ENCODE measurements at regions not wholly inside any gene's neighbourhood (a gene's known extent, or its start where the extent isn't known, plus 50 kb on each side); places are given as distances from the start of the nearest gene placed in this dataset.

DNA sequence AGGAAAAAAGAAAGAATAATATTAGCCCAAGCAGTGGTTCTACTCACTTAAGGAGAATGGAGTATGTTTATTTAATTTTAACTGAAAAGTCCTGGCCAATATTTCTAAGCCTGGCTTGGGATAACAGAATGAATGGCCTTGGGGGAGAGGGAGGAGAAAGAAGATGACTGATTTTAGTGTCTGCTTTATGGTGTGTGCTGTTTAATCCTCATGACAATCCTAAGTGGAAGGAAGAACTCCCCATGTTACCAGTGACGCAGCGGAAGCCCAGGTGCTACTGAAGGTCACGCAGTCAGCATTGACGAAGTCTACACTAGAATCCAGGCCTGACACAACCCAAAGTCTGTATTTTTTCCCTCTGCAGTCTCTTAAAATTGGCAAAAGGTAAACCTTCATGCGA, 50.5 kb downstream of the PALM2AKAP2 start:
- TF ChIP-seq POLR2A (IDR thresholded peaks at IDR 0.05; ENCODE audit: low read length) (no peak), GATA1 (IDR thresholded peaks at IDR 0.05; ENCODE audit: low read depth, low read length) (no peak)
- DNase-seq = no peak

GRCh38 chr9:109831998-109832658, 52.1 kb downstream of the PALM2AKAP2 start:
- no peak for DNase-seq
- no peak for TF ChIP-seq POLR2A (IDR thresholded peaks at IDR 0.05; ENCODE audit: low read length)
- TF ChIP-seq GATA1 (IDR thresholded peaks at IDR 0.05; ENCODE audit: low read depth, low read length) = no peak

DNA sequence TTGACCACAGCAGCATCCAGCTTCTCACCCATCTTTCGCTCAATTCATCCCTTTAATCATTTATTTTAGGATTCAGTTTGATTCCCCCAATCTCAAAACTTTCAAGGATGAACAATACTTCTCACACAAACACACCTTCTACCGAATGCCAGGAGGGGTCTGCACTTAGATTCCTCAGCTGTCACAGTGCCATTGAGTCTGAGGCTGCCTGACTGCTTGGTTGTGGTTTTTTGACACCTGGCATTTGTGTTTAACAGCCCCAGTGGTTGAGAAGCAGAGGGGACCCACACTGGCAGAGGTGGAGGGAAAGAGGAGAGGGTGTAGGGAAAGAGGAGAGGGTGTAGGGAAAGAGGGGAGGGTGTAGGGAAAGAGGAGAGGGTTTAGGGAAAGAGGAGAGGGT, 54.9 kb downstream of the PALM2AKAP2 start:
- TF ChIP-seq POLR2A (IDR thresholded peaks at IDR 0.05; ENCODE audit: low read length) (no peak), GATA1 (IDR thresholded peaks at IDR 0.05; ENCODE audit: low read depth, low read length) (no peak)
- no peak for DNase-seq

- TF ChIP-seq GATA1 (IDR thresholded peaks at IDR 0.05; ENCODE audit: low read depth, low read length) (no peak), POLR2A (IDR thresholded peaks at IDR 0.05; ENCODE audit: low read length) (no peak)
- no peak for DNase-seq
These were observed 63.6 kb downstream of the PALM2AKAP2 start for GRCh38 chr9:109843641-109844040.

DNA sequence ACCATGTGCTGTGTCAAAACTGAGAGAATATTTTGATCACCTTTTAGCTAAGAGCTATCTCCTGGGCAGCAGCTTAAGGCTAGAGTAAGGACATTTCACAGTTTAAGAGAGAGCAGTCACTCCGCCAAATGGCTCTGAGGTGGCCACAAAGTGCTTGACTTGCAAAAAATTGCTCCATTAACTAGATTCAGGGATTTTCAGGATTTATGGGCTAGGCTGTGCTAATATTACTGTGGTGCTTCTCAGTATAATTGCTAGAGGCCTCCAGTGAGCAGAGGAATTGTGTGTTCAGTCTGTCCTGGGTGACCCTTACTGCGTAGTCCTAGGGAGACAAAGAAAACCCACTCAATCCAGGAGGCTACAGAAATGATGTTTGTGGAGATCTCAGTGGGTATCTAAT, 65.2 kb downstream of the PALM2AKAP2 start:
- TF ChIP-seq POLR2A (IDR thresholded peaks at IDR 0.05; ENCODE audit: low read length) = no peak
- TF ChIP-seq GATA1 (IDR thresholded peaks at IDR 0.05; ENCODE audit: low read depth, low read length) = no peak
- no peak for DNase-seq

GRCh38 chr9:109846776-109847175, 66.8 kb downstream of the PALM2AKAP2 start:
- DNase-seq = no peak
- TF ChIP-seq POLR2A (IDR thresholded peaks at IDR 0.05; ENCODE audit: low read length) (no peak), GATA1 (IDR thresholded peaks at IDR 0.05; ENCODE audit: low read depth, low read length) (no peak)

DNA sequence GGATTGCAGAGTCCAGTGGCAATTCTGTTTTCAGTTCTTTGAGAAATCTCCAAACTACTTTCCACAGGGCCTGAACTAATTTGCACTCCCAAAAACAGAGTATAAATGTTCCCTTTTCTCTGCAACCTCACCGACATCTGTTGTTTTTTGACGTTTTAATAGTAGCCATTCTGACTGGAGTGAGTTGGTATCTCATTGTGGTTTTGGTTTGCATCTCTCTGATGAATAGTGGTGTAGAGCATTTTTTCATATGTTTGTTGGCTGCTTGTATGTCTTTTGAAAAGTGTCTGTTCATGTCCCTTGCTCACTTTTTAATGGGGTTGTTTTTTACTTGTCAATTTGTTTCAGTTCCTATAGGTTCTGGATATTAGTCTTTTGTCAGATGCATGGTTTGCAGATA, 72.6 kb downstream of the PALM2AKAP2 start:
- no peak for DNase-seq
- no peak for TF ChIP-seq GATA1 (IDR thresholded peaks at IDR 0.05; ENCODE audit: low read depth, low read length)

- TF ChIP-seq POLR2A (IDR thresholded peaks at IDR 0.05; ENCODE audit: low read length) (no peak), GATA1 (IDR thresholded peaks at IDR 0.05; ENCODE audit: low read depth, low read length) (no peak)
These were observed 75.5 kb downstream of the PALM2AKAP2 start for GRCh38 chr9:109855540-109855939.

DNA sequence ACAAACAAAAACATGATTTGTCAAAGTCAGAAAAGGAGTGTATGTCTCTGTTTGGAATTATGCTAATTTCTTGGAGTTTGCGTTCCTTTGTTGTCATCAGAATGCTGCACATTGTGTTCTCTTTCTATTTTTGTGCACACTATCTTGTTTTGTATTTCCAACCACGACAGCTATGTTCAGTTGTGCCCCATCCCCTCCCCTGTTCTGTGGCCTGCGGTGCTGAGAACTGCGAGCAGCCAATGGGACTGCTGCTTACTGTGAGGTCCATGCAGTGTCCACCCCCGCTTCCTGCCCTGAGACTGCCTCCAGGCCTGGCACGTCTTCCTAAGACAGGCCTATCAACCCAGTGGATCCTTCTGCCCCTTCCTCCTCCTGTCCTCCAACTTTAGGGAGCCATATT, 76.8 kb downstream of the PALM2AKAP2 start:
- DNase-seq = no peak
- TF ChIP-seq GATA1 (IDR thresholded peaks at IDR 0.05; ENCODE audit: low read depth, low read length) (no peak), POLR2A (IDR thresholded peaks at IDR 0.05; ENCODE audit: low read length) (no peak)

More at GRCh38 chr9:109855540-109855939, 75.5 kb downstream of the PALM2AKAP2 start:
- no peak for DNase-seq

DNA sequence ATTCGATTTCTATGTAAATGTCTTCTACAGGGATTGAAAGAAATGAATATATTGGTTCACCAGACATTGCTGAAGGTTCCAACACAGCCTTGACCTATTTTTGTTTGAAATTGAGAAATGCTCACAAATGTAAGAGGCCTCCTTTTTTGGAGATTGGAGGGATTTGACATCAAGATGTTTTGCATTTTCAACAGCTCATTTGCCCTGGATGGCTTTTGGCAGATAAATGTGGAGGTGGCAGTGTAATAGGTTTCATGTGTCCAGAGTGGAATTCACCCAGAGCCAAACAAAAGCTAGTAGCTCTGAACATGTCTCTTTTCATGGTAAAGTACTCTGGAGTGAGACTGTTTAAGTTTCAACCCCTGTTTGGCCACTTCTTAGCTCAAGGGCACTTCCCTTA, 77.3 kb downstream of the PALM2AKAP2 start:
- TF ChIP-seq GATA1 (IDR thresholded peaks at IDR 0.05; ENCODE audit: low read depth, low read length) (no peak), POLR2A (IDR thresholded peaks at IDR 0.05; ENCODE audit: low read length) (no peak)
- DNase-seq = no peak

DNA sequence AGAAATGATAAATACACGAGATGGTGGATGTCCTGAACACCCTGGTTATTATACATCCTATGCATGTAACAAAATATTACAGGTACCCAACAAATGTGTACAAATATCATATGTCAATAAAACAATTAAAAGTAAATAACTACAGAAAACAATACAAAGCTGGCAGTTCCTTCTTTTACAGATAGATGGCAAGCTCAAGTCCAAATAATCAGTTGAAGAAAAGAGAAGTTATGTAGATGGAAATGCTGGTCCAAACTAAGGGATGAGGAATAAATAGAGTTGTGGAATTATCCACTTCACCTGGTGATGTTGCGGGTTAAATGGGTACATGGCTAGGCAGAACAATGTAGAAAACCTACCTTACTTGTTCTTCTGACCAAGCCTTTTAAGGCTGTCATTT, 79.4 kb downstream of the PALM2AKAP2 start:
- no peak for TF ChIP-seq POLR2A (IDR thresholded peaks at IDR 0.05; ENCODE audit: low read length)
- TF ChIP-seq GATA1 (IDR thresholded peaks at IDR 0.05; ENCODE audit: low read depth, low read length) = no peak
- DNase-seq = no peak

DNA sequence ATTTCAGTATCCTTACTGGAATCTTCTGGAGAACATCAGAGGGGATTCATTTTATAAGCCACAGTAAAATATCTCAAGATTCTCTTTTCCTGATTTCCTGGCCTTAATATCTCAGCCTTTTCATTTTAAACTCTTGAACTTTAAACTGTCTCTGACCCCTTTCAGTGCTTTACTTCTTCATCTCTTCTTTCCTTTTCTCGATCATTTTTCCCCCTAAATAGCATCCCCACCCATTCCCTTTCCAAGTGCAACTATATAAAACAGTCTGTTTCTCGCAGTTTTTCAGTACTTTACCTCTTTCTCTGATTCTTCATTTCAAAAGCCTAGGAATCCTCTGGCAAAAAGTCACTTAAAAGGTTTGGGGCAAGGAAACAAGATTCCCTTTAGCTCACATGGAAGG, 80.5 kb downstream of the PALM2AKAP2 start:
- DNase-seq = no peak
- TF ChIP-seq POLR2A (IDR thresholded peaks at IDR 0.05; ENCODE audit: low read length) (no peak), GATA1 (IDR thresholded peaks at IDR 0.05; ENCODE audit: low read depth, low read length) (no peak)

- DNase-seq = no peak
- no peak for TF ChIP-seq POLR2A (IDR thresholded peaks at IDR 0.05; ENCODE audit: low read length)
- no peak for TF ChIP-seq GATA1 (IDR thresholded peaks at IDR 0.05; ENCODE audit: low read depth, low read length)
These were observed 81.5 kb downstream of the PALM2AKAP2 start for GRCh38 chr9:109861499-109861898.

GRCh38 chr9:109861918-109862317, 81.9 kb downstream of the PALM2AKAP2 start:
- no peak for TF ChIP-seq GATA1 (IDR thresholded peaks at IDR 0.05; ENCODE audit: low read depth, low read length)
- TF ChIP-seq POLR2A (IDR thresholded peaks at IDR 0.05; ENCODE audit: low read length) = no peak
- no peak for DNase-seq

DNA sequence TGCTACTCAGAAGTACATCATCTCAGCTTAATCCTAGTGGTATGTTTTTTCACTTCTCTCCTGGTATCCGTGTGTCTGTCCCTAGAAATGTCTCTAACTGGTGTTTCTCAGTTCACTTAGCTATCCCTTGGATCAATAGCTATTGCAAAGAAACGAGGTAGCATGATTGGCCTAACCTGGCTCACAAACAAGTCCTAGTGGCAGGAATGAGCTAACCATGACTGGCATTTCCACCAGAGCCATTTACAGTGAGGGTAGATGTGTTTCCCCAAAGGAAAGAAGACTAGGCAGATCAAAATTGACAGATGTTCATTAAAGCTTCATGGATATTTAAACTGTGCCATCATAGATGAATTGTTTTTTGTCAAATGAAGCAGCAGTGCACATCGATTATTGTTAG, 82.5 kb downstream of the PALM2AKAP2 start:
- no peak for DNase-seq
- TF ChIP-seq POLR2A (IDR thresholded peaks at IDR 0.05; ENCODE audit: low read length) (no peak), GATA1 (IDR thresholded peaks at IDR 0.05; ENCODE audit: low read depth, low read length) (no peak)

DNA sequence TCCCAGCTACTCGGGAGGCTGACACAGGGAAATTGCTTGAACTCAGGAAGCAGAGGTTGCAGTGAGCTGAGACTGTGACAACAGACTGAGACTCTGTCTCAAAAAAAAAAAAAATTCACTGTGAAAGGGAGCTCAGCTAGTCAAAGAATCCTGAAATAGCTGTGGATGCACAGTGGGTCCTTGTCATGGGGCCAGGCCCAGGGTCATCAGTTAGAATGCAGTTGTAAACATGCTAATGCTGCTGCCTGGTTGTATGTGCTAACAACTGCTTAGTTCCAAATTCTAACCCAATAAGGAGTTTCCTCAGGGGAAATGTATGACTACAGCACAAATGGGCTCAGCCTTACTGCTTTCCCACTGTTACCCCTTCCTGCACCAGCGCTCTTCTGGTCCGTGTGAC, 84.0 kb downstream of the PALM2AKAP2 start:
- TF ChIP-seq GATA1 (IDR thresholded peaks at IDR 0.05; ENCODE audit: low read depth, low read length) = no peak
- TF ChIP-seq POLR2A (IDR thresholded peaks at IDR 0.05; ENCODE audit: low read length) = no peak
- DNase-seq = no peak
